H1 (cell line): ENCODE measurements at regions not wholly inside any gene's neighbourhood (a gene's known extent, or its start where the extent isn't known, plus 50 kb on each side); places are given as distances from the start of the nearest gene placed in this dataset.

ENCODE experiments used
- CTCF ChIA-PET: fragments of 300-600 bp; sonication (Branson Sonifier 250); formaldehyde crosslinking; loops from one replicate; lab custom pipeline; 2021; ENCODE audit not compliant: partially characterized antibody; lab: Charles Lee
- POLR2A ChIA-PET: fragments of 300-600 bp; sonication (Branson Sonifier 250); formaldehyde crosslinking; loops from one replicate; lab custom pipeline; 2021; ENCODE audit warnings: inconsistent platforms; ENCODE audit not compliant: partially characterized antibody; lab: Charles Lee
- DNase-seq, 2 experiments: peaks; one replicate each; pipeline versions ENCODE4 v3.0.0 to v3.0.0-alpha.2; 2010 to 2022; ENCODE audit warnings: low spot score in 2 of 2, low read depth in 1 of 2, mixed read lengths in 1 of 2
- FAIRE-seq: peaks from 2 replicates; lab custom pipeline; 2011; peaks lifted over from hg19 to GRCh38; lab: Jason Lieb, UNC
- H2AFZ ChIP-seq: 2 replicates; pipeline ENCODE4 v1.8.1; 2012; ENCODE audit warnings: low read length, inconsistent platforms
- H2AK5ac ChIP-seq: 2 replicates; pipeline ENCODE4 v1.6.1; 2013; ENCODE audit warnings: low read depth, low read length
- H2BK120ac ChIP-seq: replicated peaks from 2 replicates; pipeline ENCODE3; 2013; ENCODE audit warnings: low read depth, low read length, inconsistent platforms
- H2BK12ac ChIP-seq: 2 replicates; pipeline ENCODE4 v1.6.1; 2013; ENCODE audit warnings: low read depth, low read length
- H2BK15ac ChIP-seq: 2 replicates; pipeline ENCODE4 v1.6.1; 2013; ENCODE audit warnings: low read length
- H2BK20ac ChIP-seq: 2 replicates; pipeline ENCODE4 v1.6.1; 2013; ENCODE audit warnings: low read length
- H2BK5ac ChIP-seq: 2 replicates; pipeline ENCODE4 v1.6.1; 2013; ENCODE audit warnings: low read depth, low read length
- H3K14ac ChIP-seq: 2 replicates; pipeline ENCODE4 v1.6.1; 2013; ENCODE audit warnings: inconsistent platforms; ENCODE audit not compliant: insufficient read length
- H3K18ac ChIP-seq: 2 replicates; pipeline ENCODE4 v1.6.1; 2013; ENCODE audit warnings: low read length; ENCODE audit errors: extremely low read depth
- H3K23ac ChIP-seq: 2 replicates; pipeline ENCODE4 v1.6.1; 2013; ENCODE audit warnings: inconsistent platforms; ENCODE audit not compliant: insufficient read length
- H3K23me2 ChIP-seq: 2 replicates; pipeline ENCODE4 v1.6.1; 2013; ENCODE audit warnings: low read depth, low read length
- H3K27ac ChIP-seq: 2 replicates; pipeline ENCODE4 v1.6.1; 2011; ENCODE audit warnings: low read depth, low read length, inconsistent platforms
- H3K27me3 ChIP-seq, 4 experiments: replicated peaks in 1 of 4; 1 replicate in 1 of 4; 2 replicates in 3 of 4; pipeline versions ENCODE4 v1.6.1 to v1.8.1; 2011 to 2013; ENCODE audit warnings: low read length in 3 of 4, mild to moderate bottlenecking in 3 of 4, inconsistent platforms in 2 of 4, mixed read lengths in 2 of 4, moderate library complexity in 1 of 4; ENCODE audit not compliant: control insufficient read depth in 3 of 4, insufficient read depth in 3 of 4; ENCODE audit errors: extremely low read depth in 1 of 4
- H3K36me3 ChIP-seq, 4 experiments: 2 replicates each; pipeline versions ENCODE4 v1.6.1 to v1.8.1; 2011 to 2013; ENCODE audit warnings: mild to moderate bottlenecking in 4 of 4, low read length in 3 of 4, moderate library complexity in 2 of 4, control low read depth in 1 of 4, inconsistent platforms in 1 of 4; ENCODE audit not compliant: insufficient read depth in 4 of 4, control insufficient read depth in 2 of 4
- H3K4ac ChIP-seq: replicated peaks from 2 replicates; pipeline ENCODE3; 2013; ENCODE audit warnings: low read length, low read depth, mixed read lengths, inconsistent platforms; ENCODE audit not compliant: insufficient read length
- H3K4me1 ChIP-seq, 4 experiments: replicated peaks in 1 of 4; 1 replicate in 1 of 4; 2 replicates in 3 of 4; pipeline versions ENCODE4 v1.6.1 to v1.8.1; 2011 to 2013; ENCODE audit warnings: low read length in 3 of 4, inconsistent platforms in 2 of 4, mixed read lengths in 1 of 4; ENCODE audit not compliant: insufficient read depth in 4 of 4, control insufficient read depth in 3 of 4
- H3K4me2 ChIP-seq, 2 experiments: 2 replicates each; pipeline versions ENCODE4 v1.6.1 to v1.8.1; 2011 to 2013; ENCODE audit warnings: low read depth in 2 of 2, low read length in 2 of 2, control low read depth in 1 of 2, inconsistent platforms in 1 of 2, mild to moderate bottlenecking in 1 of 2; ENCODE audit not compliant: insufficient read depth in 1 of 2
- H3K4me3 ChIP-seq, 4 experiments: fragments of 200-600, 300-600 bp in 1 of 4; sonication (generic), shearing (Covaris generic), sonication (Bioruptor Twin) in 1 of 4; 2 replicates each; pipeline versions ENCODE4 v1.5.1 to v1.8.1; 2011 to 2016; ENCODE audit warnings: low read length in 4 of 4, low read depth in 3 of 4, control low read depth in 2 of 4, inconsistent platforms in 2 of 4, mild to moderate bottlenecking in 2 of 4, mixed read lengths in 1 of 4, moderate library complexity in 1 of 4; ENCODE audit not compliant: insufficient read depth in 2 of 4; ENCODE audit errors: extremely low read depth in 1 of 4
- H3K56ac ChIP-seq: replicated peaks from 2 replicates; pipeline ENCODE3; 2013; ENCODE audit warnings: low read depth, mild to moderate bottlenecking, mixed read lengths, low read length, inconsistent platforms; ENCODE audit not compliant: insufficient read length
- H3K79me1 ChIP-seq: 2 replicates; pipeline ENCODE4 v1.6.1; 2013; ENCODE audit warnings: low read depth, low read length, control low read depth
- H3K79me2 ChIP-seq, 2 experiments: 2 replicates each; pipeline versions ENCODE4 v1.6.1 to v1.8.1; 2012 to 2013; ENCODE audit warnings: low read length in 2 of 2, mild to moderate bottlenecking in 2 of 2, inconsistent platforms in 1 of 2; ENCODE audit not compliant: insufficient read depth in 2 of 2, control insufficient read depth in 1 of 2
- H3K9ac ChIP-seq, 4 experiments: replicated peaks in 1 of 4; 1 replicate in 1 of 4; 2 replicates in 3 of 4; pipeline versions ENCODE4 v1.6.1 to v1.8.1; 2011 to 2013; ENCODE audit warnings: low read depth in 3 of 4, low read length in 3 of 4, control low read depth in 2 of 4, mild to moderate bottlenecking in 2 of 4, moderate library complexity in 2 of 4, inconsistent platforms in 1 of 4; ENCODE audit errors: extremely low read depth in 1 of 4
- H3K9me3 ChIP-seq, 2 experiments: 2 replicates each; pipeline versions ENCODE4 v1.6.1 to v1.8.1; 2012 to 2013; ENCODE audit warnings: mild to moderate bottlenecking in 2 of 2, moderate library complexity in 2 of 2, control low read depth in 1 of 2, inconsistent platforms in 1 of 2, low read depth in 1 of 2, low read length in 1 of 2, mixed read lengths in 1 of 2; ENCODE audit not compliant: insufficient read depth in 2 of 2
- H4K20me1 ChIP-seq, 2 experiments: replicated peaks in 1 of 2; 2 replicates each; pipeline versions ENCODE3 to v1.8.1; 2011 to 2013; ENCODE audit warnings: inconsistent platforms in 2 of 2, low read length in 2 of 2, mild to moderate bottlenecking in 1 of 2; ENCODE audit not compliant: insufficient read depth in 2 of 2, control insufficient read depth in 1 of 2
- H4K5ac ChIP-seq: 2 replicates; pipeline ENCODE4 v1.6.1; 2013; ENCODE audit warnings: low read length, low read depth, mixed read lengths, inconsistent platforms; ENCODE audit not compliant: insufficient read length
- H4K8ac ChIP-seq: 2 replicates; pipeline ENCODE4 v1.8.0; 2013; ENCODE audit warnings: mild to moderate bottlenecking, moderate library complexity, low read length, inconsistent platforms; ENCODE audit not compliant: insufficient read depth; ENCODE audit errors: extremely low read depth
- H4K91ac ChIP-seq: replicated peaks from 2 replicates; pipeline ENCODE3; 2013; ENCODE audit warnings: low read length, mixed read lengths, inconsistent platforms; ENCODE audit not compliant: insufficient read length
- ATF3 ChIP-seq: IDR thresholded peaks from 2 replicates; pipeline ENCODE4 v1.6.1; 2011; ENCODE audit warnings: low read depth, mild to moderate bottlenecking, low read length; ENCODE audit not compliant: insufficient read depth
- BACH1 ChIP-seq: IDR thresholded peaks from 2 replicates; pipeline ENCODE4 v1.6.1; 2012; ENCODE audit warnings: low read length, improper control_type of control experiment
- CBX5 ChIP-seq: fragments of 300-800, 300-1000 bp; sonication (generic); IDR thresholded peaks from 2 replicates; pipeline ENCODE4 v1.7.1; 2016; ENCODE audit warnings: antibody characterized with exemption, low read length, low read depth
- CBX8 ChIP-seq: fragments of 300-800, 300-1000 bp; sonication (generic); IDR thresholded peaks from 2 replicates; pipeline ENCODE4 v1.7.1; 2016; ENCODE audit warnings: low read depth, low read length, borderline replicate concordance
- CTBP2 ChIP-seq: IDR thresholded peaks from 2 replicates; pipeline ENCODE4 v1.7.0; 2011; ENCODE audit warnings: borderline replicate concordance, mild to moderate bottlenecking, moderate library complexity, mixed read lengths, low read length; ENCODE audit not compliant: insufficient read depth, insufficient read length
- E2F6 ChIP-seq: IDR thresholded peaks from 2 replicates; pipeline ENCODE4 v1.6.1; 2012; ENCODE audit warnings: inconsistent platforms
- GTF2F1 ChIP-seq: IDR thresholded peaks from 2 replicates; pipeline ENCODE4 v1.6.1; 2012; ENCODE audit warnings: low read depth, low read length, improper control_type of control experiment, borderline replicate concordance
- KDM5A ChIP-seq: fragments of 200-600 bp; IDR thresholded peaks from 2 replicates; pipeline ENCODE4 v1.7.1; 2012; ENCODE audit warnings: mild to moderate bottlenecking, low read length, inconsistent platforms, mixed read lengths
- POLR2AphosphoS5 ChIP-seq: IDR thresholded peaks from 2 replicates; pipeline ENCODE4 v1.6.1; 2011; ENCODE audit warnings: low read depth, low read length
- RFX5 ChIP-seq: IDR thresholded peaks from 2 replicates; pipeline ENCODE4 v1.6.1; 2011; ENCODE audit warnings: low read depth, low read length, improper control_type of control experiment, borderline replicate concordance
- SP4 ChIP-seq: IDR thresholded peaks from 2 replicates; pipeline ENCODE4 v1.6.1; 2012; ENCODE audit warnings: low read length, inconsistent platforms
- SRF ChIP-seq: IDR thresholded peaks from 2 replicates; pipeline ENCODE4 v1.6.1; 2011; ENCODE audit warnings: mild to moderate bottlenecking, low read depth, low read length, moderate library complexity
- USF2 ChIP-seq: IDR thresholded peaks from 2 replicates; pipeline ENCODE4 v1.6.1; 2011; ENCODE audit warnings: low read length, improper control_type of control experiment
- WGBS, 2 experiments: shearing (Covaris generic) in 1 of 2; methylation state at CpG; one replicate each; pipeline versions ENCODE4 v1.1.6 to v1.1.7; 2013 to 2015; ENCODE audit warnings: low lambda C conversion rate in 2 of 2, mixed read lengths in 2 of 2, inconsistent platforms in 1 of 2, low coverage in 1 of 2, missing lambda C conversion rate in 1 of 2; ENCODE audit not compliant: insufficient replicate concordance in 2 of 2, insufficient coverage in 1 of 2, insufficient read length in 1 of 2; ENCODE audit errors: extremely low coverage in 1 of 2, missing lambda C conversion rate in 1 of 2; 5-methylcytosine and 5-hydroxymethylcytosine counted together

- no peaks in the 10 kb centered on the region for H3K23me2 ChIP-seq
- no peak for DNase-seq
- no peak overlapping the region for H3K18ac ChIP-seq
- H4K91ac ChIP-seq = no peak overlapping the region
- no peak overlapping the region for H3K4me3 ChIP-seq
- ChIA-PET POLR2A (no interaction called here), CTCF (interaction anchor here (0.6 to 1.0 kb wide), 4 partner anchors 9 to 555 kb away, joined by 3 to 5 read pairs (median 3); no protein-coding TSS in a partner anchor)
- no peak overlapping the region for H3K23ac ChIP-seq
- no peaks in the 10 kb centered on the region for H4K20me1 ChIP-seq
- H4K8ac ChIP-seq = no peak overlapping the region
- H3K4me1 ChIP-seq = no peaks in the 10 kb centered on the region
- no peak overlapping the region for H3K4me2 ChIP-seq
- FAIRE-seq = no peak
- no peak overlapping the region for H3K14ac ChIP-seq
- 93% methylated on average over 2 of the region's 2 CpGs; no CpG with 5 or more reads in 1 of the 2 experiments for WGBS, 2 experiments
- no peaks in the 10 kb centered on the region for H3K27me3 ChIP-seq
- no peak overlapping the region for H2BK20ac ChIP-seq
- H2BK120ac ChIP-seq = no peak overlapping the region
- H3K36me3 ChIP-seq = no peaks in the 10 kb centered on the region; a peak in 1 of 8 replicates
- H3K79me1 ChIP-seq = no peaks in the 10 kb centered on the region
- no peaks in the 10 kb centered on the region for H3K79me2 ChIP-seq
- H2AFZ ChIP-seq = no peak overlapping the region
- H3K4ac ChIP-seq = no peak overlapping the region
- H4K5ac ChIP-seq = no peak overlapping the region
- no peak overlapping the region for H3K56ac ChIP-seq
- H2BK5ac ChIP-seq = no peak overlapping the region
- H2BK12ac ChIP-seq = no peak overlapping the region
- peaks cover 0 to 4% of the 10 kb centered on the region in 2 experiments; a peak in 2 of 4 replicates for H3K9me3 ChIP-seq
- no peak overlapping the region for H2BK15ac ChIP-seq
- no peak overlapping the region for H3K27ac ChIP-seq
- no peak overlapping the region for H3K9ac ChIP-seq
- H2AK5ac ChIP-seq = no peak overlapping the region
- TF ChIP-seq E2F6 (no peak), POLR2AphosphoS5 (no peak), CTBP2 (no peak), BACH1 (no peak), CBX5 (no peak), SRF (no peak), RFX5 (no peak), GTF2F1 (no peak), KDM5A (no peak), USF2 (no peak), ATF3 (no peak), SP4 (no peak), CBX8 (no peak)
These were observed 387.1 kb downstream of the METTL15 start for GRCh38 chr11:28495333-28495732.
